ENCODE measurements at regions not wholly inside any gene's neighbourhood (a gene's known extent, or its start where the extent isn't known, plus 50 kb on each side); places are given as distances from the start of the nearest gene placed in this dataset.

DNA sequence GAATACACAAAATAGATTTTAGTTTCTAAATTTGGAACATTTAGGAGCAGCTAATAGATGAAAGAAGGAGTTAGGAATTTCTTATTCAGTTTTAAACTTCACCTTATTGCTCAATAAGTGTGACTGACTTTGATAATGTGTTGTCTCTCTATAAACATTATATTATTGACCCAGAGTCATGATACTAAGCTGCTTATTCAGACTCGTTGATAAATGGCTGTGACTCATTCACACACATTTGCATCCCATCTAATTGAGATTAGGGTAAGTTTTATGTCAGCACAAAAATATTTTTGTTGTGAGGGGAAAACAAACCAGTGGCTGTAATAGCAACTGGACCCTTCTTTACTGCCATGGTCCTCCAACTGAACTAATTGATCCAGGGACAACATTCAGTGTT, 137.6 kb downstream of the GOLIM4 start:
- DNase-seq (ENCODE audit: low spot score) = no peak

DNA sequence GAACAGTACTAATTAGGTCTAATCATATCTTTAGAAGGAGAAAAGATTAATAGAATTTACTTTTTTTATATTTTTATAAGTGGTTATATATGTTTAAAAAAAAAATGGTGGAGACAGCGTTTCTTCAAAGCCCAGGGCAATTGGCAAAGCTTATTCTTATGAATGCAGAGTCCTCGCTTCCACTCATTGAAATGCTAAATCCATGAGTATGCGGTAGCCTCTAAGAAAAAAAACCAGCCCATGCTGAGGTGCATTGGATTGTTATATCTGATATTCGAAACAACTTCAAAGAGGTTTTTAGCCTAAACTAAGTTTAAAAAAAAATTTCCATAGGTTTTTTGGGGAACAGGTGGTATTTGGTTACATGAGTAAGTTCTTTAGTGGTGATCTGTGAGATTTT, 142.8 kb downstream of the GOLIM4 start:
- DNase-seq (ENCODE audit: low spot score) = no peak

DNA sequence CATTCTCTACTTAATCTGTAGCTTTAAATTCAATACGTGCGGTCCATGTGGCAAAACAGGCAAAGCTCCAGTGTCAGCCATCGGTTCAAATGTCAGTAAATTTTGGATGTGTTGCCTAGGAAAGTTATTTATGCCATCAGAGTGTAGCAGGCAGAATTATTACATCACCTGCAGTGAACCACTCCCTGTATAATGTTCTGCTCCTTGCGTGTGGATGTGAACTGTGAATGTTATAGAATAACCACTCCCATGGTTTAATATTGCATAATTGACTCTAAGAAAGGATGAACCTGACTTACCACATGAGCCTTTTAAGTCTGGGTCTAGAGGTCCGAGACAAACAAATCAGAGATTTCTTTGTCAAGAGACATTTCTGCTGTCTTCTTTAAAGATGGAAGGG, 145.5 kb downstream of the GOLIM4 start:
- DNase-seq (ENCODE audit: low spot score) = no peak

DNA sequence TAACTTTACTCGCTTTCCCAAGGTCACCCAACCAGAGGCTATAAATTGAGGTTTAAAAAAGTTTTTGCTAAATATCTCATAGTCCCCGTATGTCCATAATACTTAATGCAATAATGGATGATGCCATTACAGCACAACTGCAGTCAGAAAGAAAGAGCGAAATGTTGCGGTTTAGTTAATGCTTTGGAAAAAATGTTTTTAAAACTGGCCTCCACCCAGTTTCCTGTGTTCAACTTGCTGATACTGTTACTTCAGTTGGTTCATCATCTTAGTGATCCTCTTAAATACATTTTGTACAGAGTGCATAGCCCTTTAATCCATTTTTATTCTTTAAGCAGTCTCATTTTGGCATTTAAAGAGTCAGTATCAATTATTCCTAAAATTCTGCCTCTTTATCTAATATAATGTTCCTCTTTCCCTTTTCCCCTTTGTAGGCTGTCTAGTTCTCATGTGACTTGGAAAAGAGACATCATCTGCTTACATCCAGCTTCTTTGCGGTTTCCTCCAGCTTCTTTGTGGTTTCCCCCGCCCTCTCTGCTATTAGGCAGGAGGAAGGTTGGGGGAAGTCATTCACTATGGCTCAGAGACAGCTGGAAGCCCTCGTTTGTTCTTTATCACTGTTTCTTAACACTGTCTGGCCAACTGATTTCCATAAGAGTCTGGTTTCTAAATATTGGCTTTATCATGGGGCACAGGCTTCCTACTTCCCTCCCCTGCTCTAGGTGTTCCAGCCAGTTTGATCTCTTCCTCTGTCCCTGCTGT, 154.3 kb downstream of the GOLIM4 start:
- DNase-seq (ENCODE audit: low spot score) = no peak

DNA sequence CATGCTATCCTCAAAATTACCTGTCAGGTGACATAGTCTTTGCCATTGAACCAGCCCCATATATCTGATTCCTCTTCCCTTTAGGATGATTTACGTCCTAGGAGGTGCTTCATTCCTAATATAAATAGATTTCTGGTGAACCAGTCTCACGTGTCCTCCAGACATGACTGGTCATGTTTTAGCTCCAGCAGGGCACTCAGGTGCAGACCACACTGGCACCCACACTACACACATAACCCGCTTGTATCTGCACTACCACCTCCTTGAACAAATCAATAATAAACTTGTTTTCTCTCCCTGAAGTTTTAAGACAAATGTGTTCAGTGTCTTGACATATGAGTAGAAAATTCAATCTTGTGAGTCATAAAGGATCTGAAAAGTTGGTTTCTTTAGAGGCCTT, 155.5 kb downstream of the GOLIM4 start:
- DNase-seq (ENCODE audit: low spot score) = no peak

DNA sequence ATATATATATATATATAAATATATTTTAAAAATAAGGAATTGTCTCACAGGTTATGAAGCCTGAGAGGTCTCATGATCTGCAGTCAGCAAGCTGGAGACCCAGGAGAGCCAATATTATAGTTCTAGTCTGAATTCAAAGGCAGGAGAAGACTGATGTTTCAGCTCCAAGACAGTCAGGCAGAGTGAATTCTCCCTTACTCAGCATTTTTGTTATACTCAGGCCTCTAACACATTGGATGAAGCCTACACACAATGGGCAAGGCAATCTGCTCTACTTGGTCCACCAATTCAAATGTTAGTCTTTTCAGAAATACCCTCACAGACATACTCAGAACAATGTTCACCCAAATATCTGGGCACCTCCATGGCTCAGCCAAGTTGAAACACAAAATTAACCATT, 157.2 kb downstream of the GOLIM4 start:
- DNase-seq (ENCODE audit: low spot score) = no peak

DNA sequence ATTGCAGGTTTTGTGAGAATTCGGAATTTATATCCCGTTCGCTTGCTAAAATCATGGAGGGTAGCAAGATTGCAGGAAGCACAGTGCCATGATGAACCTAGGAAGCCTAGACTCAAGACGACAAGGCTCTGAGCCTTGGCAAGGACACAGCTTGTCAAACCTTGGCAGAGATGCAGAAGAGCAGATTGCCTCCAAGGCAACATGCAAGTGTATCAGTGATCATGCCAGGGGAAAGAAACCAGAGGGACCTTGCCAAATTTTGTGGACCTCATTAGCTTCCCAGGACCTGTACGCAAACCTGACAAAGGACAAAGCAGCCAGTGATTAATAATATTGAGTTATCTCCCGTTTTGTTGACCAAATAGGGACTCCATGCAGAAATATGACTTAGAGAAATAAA, 159.7 kb downstream of the GOLIM4 start:
- no peak for DNase-seq (ENCODE audit: low spot score)

GRCh38 chr3:167930453-167930852, 165.3 kb downstream of the GOLIM4 start:
- no peak for DNase-seq (ENCODE audit: low spot score)

DNA sequence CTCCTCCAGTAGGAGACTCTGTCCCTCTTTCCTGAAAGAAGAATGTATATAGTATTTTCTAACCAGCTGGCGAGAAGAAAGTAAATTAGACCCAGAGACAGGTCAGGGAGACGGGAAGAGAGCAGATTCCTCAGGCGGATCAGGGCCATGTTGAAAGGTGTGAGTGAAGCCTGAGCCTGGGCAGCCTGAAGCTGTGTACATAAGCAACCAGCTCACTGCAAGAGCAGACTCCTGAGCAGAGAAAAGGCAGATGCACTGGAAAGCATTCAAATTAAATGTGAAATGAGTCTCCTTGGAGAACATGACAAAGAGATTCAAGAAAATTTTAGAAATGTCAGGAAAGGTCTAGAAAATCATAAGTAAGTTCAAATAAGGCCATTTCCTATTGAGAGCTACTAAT, 165.8 kb downstream of the GOLIM4 start:
- DNase-seq (ENCODE audit: low spot score) = no peak

DNA sequence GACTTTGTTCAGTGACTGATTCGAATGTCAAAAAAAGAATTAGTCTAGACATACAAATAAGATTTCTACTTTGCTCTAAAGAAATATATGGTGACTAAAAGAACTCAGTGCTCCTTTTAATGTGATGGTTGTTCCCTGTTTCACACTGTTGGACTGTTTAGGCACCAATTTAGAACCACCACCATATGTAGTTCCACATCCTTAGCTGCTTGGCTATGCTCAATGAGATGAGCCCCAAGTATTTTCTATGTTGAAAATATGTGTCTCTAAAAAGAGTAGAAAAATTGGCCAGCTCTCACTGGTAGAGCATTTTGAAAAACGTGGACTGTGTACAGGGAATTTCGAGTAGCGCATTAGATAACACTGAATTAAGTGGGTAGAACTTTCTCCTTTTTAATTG, 167.3 kb downstream of the GOLIM4 start:
- no peak for DNase-seq (ENCODE audit: low spot score)

DNA sequence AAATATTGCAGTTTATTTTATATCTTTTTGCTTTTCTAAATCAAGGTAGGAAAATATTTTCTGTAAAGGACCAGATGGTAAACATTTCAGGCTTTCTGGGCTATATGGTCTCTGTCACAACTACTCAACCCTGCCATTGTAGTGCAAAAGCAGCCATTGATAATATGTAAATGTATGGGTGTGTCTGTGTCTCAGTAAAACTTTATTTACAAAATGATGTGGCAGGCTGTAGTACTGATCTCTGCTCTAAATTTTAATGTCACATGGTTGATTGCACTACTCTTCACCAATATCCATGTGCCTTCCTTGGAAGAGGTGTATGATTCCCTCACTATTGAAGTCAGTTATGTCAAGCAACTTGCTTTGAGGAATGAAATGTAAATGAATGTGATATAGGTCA, 175.0 kb downstream of the GOLIM4 start:
- DNase-seq (ENCODE audit: low spot score) = no peak

DNA sequence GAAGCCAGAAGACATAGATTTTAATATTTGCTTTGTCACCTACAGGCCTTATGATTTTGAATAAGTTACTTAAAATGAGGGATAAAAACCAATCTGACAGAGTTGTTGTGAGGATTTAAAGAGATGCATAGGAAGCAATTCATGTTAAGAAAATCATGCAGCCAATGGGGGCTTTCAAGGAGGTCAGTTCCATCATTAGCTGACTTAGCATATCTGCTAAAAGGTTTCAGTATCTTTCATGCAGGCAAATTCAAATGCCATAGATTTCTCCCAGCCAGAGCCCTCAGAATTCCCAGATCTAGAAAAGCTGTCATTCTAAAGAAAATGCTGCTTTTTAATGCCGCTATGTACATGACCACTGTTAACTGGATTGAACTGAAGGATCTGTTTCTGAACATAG, 176.1 kb downstream of the GOLIM4 start:
- no peak for DNase-seq (ENCODE audit: low spot score)

DNA sequence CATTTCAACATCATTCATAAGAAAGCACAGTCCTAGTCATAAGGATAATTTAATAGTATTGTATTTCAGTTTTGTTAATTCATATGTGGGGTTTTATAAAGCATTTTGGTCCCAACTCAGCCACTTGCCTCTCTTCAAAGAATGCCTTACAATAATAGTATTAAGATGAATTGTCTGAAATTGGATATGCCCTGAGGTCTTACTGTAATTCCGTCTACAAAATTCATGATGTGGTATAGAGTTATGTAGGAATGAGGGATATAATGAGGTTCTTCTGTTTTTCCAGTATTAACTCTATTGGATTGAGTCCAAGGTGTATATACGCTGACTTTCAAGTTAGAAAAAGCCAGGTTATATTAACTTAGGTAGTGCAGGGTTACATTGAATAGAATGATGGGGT, 177.0 kb downstream of the GOLIM4 start:
- no peak for DNase-seq (ENCODE audit: low spot score)

GRCh38 chr3:167918008-167918596, 177.6 kb downstream of the GOLIM4 start:
- no peak for DNase-seq (ENCODE audit: low spot score)

GRCh38 chr3:167913219-167913835, 177.8 kb downstream of the SERPINI1 start:
- no peak for DNase-seq (ENCODE audit: low spot score)

- DNase-seq (ENCODE audit: low spot score) = no peak
These were observed 174.4 kb downstream of the SERPINI1 start for GRCh38 chr3:167909952-167910351.

DNA sequence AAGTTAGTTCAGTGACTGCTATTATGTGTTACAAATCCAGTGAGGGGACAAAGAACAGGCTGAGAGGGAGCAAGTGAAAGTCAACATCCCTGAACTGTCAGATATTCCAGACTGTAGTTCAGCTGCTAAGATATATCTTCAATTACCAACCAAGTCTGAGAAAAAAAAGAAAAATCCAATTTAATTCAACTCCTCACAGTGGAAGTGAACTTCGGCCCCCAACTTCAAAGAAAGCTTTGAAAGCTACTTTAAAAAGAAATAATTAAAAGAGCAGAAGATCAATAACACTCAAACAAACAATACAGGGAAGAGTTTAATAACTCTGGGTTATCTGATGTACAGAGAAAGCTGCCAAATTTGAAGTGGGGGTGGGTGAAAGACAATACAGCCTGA, 174.0 kb downstream of the SERPINI1 start:
- no peak for DNase-seq (ENCODE audit: low spot score)

DNA sequence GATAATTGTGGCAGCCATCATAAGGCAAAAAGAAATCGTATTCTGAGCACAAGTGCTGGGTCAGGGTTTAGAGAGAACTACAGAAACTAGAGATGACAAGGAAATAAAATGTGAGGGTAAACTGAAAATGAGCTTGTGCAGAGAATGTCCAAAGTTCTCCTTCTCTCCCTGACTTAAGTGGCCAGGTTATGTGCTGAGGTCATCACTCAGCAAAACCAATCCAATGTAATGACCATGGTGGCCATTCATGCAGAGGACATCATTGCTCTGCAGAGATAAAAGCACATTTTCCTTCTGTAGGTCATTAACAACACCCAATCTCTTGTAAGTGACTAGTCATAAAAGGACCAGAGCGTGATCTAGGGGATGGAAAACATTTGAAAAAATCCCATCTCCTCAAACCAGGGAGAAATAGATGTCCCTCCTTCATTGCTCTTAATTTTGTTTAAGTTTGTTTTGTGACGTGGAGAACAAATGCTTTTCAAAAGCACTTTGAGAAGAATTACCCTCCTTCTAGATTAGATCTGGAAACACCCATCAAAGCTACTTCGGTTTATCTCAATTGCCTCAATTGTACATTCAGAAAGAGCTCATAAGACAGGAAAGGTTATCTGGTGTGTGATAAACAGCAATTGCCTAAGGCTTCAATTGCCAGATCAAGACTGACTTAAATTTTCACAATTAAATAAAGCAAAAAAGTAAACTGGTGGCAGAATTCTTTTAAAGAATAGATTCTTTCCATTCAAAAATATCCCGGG, 173.4 kb downstream of the SERPINI1 start:
- DNase-seq (ENCODE audit: low spot score) = no peak

DNA sequence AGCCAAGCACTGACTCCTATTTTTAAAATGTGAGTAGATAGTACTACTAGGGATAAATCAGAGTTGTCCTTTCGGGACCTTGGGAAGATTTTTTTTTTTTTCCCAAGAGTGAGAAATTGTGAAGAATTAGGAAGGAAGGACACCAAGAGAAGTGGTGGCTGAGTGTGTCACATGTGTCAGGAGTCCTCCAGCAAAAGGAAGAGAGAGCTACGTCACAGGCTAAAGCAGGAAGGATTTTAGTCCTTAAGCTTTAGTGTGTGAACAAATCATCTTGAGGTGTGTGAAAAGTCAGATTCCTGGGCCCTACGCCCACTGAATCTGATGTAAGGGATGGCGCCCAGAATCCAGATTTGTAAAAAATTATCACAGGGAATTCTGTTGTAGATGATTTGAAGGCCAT, 172.7 kb downstream of the SERPINI1 start:
- DNase-seq (ENCODE audit: low spot score) = no peak

- DNase-seq (ENCODE audit: low spot score) = no peak
These were observed 165.6 kb downstream of the SERPINI1 start for GRCh38 chr3:167901138-167901537.

DNA sequence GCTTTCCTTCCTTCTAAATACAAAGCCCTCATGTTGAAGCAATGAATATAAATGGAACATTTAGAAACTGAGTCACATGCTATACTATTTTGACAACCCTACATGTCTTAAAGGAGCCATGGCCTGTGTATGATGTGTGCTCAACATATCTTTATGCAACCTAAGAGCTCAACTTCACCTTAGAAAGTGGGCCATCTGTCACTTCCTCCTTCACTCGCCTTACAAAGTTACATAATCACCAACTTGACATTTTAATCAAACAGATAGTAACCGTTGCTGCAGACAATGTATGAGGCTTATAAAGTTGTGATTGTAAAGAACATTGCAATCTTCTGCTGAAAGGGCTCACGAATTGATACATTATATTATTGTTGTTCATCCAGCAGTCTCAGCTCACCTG, 163.6 kb downstream of the SERPINI1 start:
- DNase-seq (ENCODE audit: low spot score) = no peak

DNA sequence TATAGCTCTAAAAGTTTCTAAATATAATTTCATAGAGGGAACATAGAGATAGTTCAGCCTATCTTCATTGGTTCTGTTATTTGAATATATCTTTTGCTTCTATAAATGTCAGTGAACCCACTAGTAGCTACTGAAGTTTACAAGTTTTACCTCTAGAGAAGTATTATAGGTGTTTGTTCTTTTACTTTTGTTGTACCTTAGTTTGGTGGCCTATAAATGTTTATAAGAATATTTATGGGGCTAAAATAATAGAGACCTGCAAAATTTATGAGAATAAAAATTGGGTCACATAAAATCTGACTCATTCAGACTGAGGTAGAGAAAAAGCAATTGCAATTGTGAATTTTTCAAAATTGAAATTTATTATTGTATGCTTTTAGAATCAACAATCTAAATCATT, 162.6 kb downstream of the SERPINI1 start:
- no peak for DNase-seq (ENCODE audit: low spot score)

GRCh38 chr3:167895684-167896083, 160.2 kb downstream of the SERPINI1 start:
- no peak for DNase-seq (ENCODE audit: low spot score)
